ENCODE measurements at regions not wholly inside any gene's neighbourhood (a gene's known extent, or its start where the extent isn't known, plus 50 kb on each side); places are given as distances from the start of the nearest gene placed in this dataset.

DNA sequence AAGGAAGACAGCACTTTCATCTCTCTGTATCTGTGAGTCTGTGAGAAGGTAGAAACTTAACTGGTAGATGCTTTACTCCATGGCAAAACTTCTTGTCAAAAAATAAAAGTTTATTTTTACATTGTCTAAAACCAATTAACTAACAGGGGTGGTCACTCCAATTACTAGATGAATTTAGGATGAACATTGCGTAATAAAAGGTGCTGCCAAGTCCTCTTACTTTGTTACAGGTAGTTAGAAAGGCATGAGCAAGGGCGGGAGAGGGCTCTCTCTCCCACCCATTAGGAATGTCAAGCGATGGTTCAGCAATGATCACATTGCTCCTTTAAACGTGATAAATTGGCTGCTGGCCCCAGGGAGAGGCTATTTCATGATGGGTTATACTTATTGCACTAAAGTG, 512.3 kb downstream of the SLITRK5 start:
- Mint-ChIP-seq H3K4me1 (no peaks in the 10 kb centered on the region), H3K27ac (no peak overlapping the region), H3K27me3 (ENCODE audit: low read depth, poor library complexity) (no peaks in the 10 kb centered on the region)

GRCh38 chr13:88188986-88189385, 517.8 kb downstream of the SLITRK5 start:
- Mint-ChIP-seq H3K4me1 (no peaks in the 10 kb centered on the region), H3K4me3 (no peak overlapping the region), H3K27me3 (ENCODE audit: low read depth, poor library complexity) (no peaks in the 10 kb centered on the region), H3K27ac (no peak overlapping the region), H3K9me3 (peaks cover 8% of the 10 kb centered on the region), H3K36me3 (ENCODE audit: low read depth) (no peaks in the 10 kb centered on the region)
- no peak for TF ChIP-seq CTCF (IDR thresholded peaks at IDR 0.05)
- DNase-seq: no peak

More for the DNA sequence above, 512.3 kb downstream of the SLITRK5 start:
- TF ChIP-seq CTCF (IDR thresholded peaks at IDR 0.05): no peak
- Mint-ChIP-seq H3K9me3 (no peaks in the 10 kb centered on the region), H3K4me3 (no peak overlapping the region), H3K36me3 (ENCODE audit: low read depth) (no peaks in the 10 kb centered on the region)
- DNase-seq: no peak

- TF ChIP-seq CTCF (IDR thresholded peaks at IDR 0.05): no peak
- no peaks in the 10 kb centered on the region for H3K27me3 Mint-ChIP-seq (ENCODE audit: low read depth, poor library complexity)
- H3K36me3 Mint-ChIP-seq (ENCODE audit: low read depth): no peaks in the 10 kb centered on the region
- H3K4me3 Mint-ChIP-seq: no peak overlapping the region
- peaks cover 8% of the 10 kb centered on the region for H3K9me3 Mint-ChIP-seq
- H3K27ac Mint-ChIP-seq: no peak overlapping the region
- no peak for DNase-seq
- no peaks in the 10 kb centered on the region for H3K4me1 Mint-ChIP-seq
Measured at GRCh38 chr13:88189728-88190127, 518.6 kb downstream of the SLITRK5 start.

DNA sequence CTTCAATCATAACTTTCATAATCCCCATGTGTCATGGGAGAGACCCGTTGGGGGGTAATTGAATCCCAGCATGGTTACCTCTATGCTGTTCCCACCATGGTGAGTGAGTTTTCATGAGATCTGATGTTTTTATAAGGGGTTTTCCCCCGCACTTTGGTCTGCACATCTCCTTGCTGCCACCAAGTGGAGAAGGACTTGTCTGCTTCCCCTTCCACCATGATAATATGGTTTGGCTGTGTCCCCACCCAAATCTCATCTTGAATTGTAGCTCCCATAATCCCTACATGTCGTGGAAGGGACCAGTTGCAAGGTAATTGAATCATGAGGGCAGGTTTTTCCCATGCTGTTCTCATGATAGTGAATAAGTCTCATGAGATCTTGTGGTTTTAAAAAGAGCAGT, 524.9 kb downstream of the SLITRK5 start:
- no peaks in the 10 kb centered on the region for H3K4me1 Mint-ChIP-seq
- peaks cover 27% of the 10 kb centered on the region for H3K9me3 Mint-ChIP-seq
- no peak for DNase-seq
- H3K27ac Mint-ChIP-seq: no peak overlapping the region
- no peak for TF ChIP-seq CTCF (IDR thresholded peaks at IDR 0.05)
- no peaks in the 10 kb centered on the region for H3K27me3 Mint-ChIP-seq (ENCODE audit: low read depth, poor library complexity)
- H3K4me3 Mint-ChIP-seq: no peak overlapping the region
- H3K36me3 Mint-ChIP-seq (ENCODE audit: low read depth): no peaks in the 10 kb centered on the region

DNA sequence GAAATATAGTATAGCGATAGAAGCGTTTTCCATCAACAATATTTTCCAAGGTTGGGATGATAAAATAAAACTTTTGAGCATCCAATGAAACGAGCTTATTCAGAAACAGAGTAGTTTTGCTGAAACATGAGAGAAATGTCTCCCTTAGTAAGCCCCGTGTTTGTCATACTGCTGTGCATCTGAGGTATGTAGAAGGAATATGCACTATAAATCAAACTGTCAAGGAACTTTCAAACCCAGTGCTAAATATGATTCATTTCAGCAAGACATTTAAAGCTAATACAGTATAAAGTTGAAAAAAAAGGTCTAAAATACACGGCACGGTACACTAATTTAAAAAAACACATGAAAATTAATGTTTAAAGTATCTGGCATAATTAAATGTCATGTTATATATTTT, 546.2 kb downstream of the SLITRK5 start:
- Mint-ChIP-seq H3K9me3 (no peaks in the 10 kb centered on the region), H3K27ac (no peak overlapping the region), H3K4me1 (no peaks in the 10 kb centered on the region), H3K4me3 (no peak overlapping the region), H3K27me3 (ENCODE audit: low read depth, poor library complexity) (no peaks in the 10 kb centered on the region), H3K36me3 (ENCODE audit: low read depth) (no peaks in the 10 kb centered on the region)
- no peak for TF ChIP-seq CTCF (IDR thresholded peaks at IDR 0.05)
- no peak for DNase-seq

DNA sequence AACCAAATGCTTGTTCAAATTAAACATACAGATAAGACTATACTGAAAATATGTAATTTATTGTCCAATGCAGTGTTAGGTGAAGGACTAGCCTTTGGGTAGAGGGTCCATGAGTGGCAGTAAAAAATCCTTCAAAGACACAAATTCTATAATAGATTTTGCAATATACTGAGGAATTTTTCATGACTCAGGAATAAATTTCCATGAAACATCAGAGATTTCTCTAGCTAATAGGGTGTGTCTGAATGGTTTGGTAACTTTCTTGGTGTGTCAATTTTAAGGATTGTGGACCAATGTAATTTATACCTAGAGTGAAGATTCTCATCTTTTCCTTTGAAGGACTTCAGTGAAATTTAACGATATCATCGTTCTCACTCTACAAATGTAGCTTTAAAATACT, 546.7 kb downstream of the SLITRK5 start:
- TF ChIP-seq CTCF (IDR thresholded peaks at IDR 0.05): no peak
- Mint-ChIP-seq H3K9me3 (no peaks in the 10 kb centered on the region), H3K4me3 (no peak overlapping the region)

More for the DNA sequence above, 546.7 kb downstream of the SLITRK5 start:
- no peaks in the 10 kb centered on the region for H3K36me3 Mint-ChIP-seq (ENCODE audit: low read depth)
- no peak for DNase-seq
- H3K27ac Mint-ChIP-seq: no peak overlapping the region
- H3K4me1 Mint-ChIP-seq: no peaks in the 10 kb centered on the region
- H3K27me3 Mint-ChIP-seq (ENCODE audit: low read depth, poor library complexity): no peaks in the 10 kb centered on the region
